HG03280 (cell line): ENCODE measurements at regions not wholly inside any gene's neighbourhood (a gene's known extent, or its start where the extent isn't known, plus 50 kb on each side); places are given as distances from the start of the nearest gene placed in this dataset.

ENCODE experiments used
- ATAC-seq: cut with Tn5 transposase; IDR thresholded peaks from one replicate; pipeline ENCODE4 v1.9.1; 2021; ENCODE audit warnings: mild to moderate bottlenecking, moderate library complexity; ENCODE audit not compliant: unreplicated experiment

- no peak for ATAC-seq
These were observed 79.1 kb upstream of the SDK2 start for GRCh38 chr17:73723317-73723716.

DNA sequence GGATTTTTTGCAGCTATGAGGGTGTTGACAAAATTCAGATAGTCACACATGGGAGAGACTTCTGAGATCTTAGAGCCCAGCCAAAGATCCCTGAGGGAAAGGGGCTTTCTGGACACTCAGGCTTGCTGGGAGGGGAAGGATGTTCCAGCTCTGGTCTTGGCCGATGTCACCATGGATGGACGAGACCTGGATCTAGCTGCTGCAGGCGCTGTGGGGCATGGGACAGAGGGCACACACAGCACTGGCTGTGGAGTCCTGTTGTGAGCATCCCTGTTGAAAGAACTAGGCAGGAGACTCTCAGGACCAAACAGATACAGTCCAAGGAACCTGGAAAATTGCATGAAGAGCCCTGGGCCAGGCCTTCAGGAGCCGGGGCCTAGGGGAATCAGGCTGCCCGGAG, 80.1 kb upstream of the SDK2 start:
- ATAC-seq = no peak

- ATAC-seq = no peak
These were observed 80.7 kb upstream of the SDK2 start for GRCh38 chr17:73724990-73725389.

DNA sequence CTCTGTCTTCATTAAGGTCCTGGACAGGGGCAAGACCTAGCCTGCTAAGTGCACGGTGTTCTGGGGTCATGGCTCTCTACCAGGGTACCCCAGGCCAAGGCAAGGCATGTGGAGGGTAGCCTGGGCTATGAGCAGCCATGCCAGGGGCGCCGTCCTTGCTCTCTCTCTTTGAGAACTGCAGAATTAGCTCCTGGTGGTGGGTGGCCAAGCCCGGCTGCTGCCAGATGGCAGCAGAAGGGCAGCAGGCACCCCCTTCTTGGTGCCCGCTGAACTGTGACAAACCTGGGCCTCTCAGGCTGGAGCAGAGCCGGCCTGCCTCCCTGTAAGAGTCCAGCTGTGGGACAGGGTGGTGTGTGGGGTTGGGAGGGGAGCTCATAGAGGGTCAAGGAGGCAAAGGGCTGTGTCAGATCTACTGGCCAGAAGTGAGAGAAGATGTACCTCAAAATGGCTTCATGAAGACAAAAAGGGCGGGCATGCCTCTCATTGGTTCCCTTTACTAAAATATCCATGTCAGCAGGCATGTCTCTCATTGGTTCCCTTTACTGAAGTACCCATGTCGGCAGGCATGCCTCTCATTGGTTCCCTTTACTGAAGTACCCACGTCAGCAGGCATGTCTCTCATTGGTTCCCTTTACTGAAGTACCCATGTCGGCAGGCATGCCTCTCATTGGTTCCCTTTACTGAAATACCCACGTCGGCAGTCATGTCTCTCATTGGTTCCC, 81.7 kb upstream of the SDK2 start:
- ATAC-seq = no peak

DNA sequence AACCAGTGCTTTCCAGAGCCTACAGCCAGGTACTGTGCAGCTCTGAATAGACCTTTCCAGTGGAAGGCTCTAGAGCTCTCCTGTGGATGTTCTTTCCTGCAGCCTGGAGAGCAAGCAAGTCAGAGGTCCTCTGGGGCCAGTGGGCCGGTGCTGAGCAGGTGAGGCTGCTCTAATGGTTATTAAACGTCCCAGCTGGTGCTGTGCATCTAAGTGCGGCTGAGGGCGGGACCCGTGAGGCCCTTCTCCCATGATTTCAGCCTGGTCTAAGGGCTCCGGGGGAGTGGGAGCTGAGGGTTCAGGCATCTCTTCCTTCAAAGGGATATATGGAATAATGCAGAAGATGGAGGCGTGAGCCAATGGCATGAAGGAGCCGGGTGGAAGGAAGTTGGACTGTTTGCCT, 83.7 kb upstream of the SDK2 start:
- no peak for ATAC-seq

DNA sequence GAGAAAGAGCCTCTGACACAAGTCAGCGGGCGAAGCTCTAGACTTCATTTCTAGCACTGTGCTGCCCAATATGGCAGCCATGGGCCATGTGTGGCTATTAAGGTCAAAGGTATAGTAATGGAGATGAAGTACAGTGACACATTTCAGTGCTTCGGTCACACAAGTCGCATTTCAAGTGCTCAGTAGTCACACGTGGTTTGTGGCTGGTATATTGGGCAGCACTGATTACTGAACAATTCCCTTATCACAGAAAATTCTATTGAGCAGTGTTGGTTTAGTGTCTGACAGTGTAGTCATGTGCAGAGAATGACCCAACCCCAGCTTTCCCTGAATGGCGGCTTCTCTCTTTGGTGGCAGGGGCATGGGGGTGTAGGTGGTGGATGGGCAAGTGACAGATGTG, 84.9 kb upstream of the SDK2 start:
- ATAC-seq = no peak

GRCh38 chr17:73731733-73732132, 87.5 kb upstream of the SDK2 start:
- no peak for ATAC-seq

- no peak for ATAC-seq
These were observed 89.3 kb upstream of the SDK2 start for GRCh38 chr17:73733517-73733916.

DNA sequence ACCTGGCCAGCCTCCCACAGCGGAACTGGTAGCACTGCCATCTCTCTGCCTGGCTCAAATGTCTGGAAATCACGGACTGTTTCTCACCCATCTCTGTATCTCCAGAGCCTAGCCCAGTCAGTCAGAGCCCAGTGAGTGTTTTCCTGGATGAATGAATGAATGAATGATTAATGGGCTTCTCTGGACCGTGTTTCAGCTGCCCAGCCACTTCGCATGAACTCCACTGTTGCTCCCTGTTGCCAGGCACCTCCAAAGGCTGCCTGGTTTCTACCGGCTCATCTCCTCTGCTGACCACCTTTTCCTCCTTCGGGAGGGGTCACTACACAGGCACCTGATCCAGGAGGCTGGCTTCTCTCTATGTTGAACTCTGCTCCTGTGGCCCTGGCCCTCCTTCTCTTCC, 91.0 kb upstream of the SDK2 start:
- ATAC-seq = no peak

DNA sequence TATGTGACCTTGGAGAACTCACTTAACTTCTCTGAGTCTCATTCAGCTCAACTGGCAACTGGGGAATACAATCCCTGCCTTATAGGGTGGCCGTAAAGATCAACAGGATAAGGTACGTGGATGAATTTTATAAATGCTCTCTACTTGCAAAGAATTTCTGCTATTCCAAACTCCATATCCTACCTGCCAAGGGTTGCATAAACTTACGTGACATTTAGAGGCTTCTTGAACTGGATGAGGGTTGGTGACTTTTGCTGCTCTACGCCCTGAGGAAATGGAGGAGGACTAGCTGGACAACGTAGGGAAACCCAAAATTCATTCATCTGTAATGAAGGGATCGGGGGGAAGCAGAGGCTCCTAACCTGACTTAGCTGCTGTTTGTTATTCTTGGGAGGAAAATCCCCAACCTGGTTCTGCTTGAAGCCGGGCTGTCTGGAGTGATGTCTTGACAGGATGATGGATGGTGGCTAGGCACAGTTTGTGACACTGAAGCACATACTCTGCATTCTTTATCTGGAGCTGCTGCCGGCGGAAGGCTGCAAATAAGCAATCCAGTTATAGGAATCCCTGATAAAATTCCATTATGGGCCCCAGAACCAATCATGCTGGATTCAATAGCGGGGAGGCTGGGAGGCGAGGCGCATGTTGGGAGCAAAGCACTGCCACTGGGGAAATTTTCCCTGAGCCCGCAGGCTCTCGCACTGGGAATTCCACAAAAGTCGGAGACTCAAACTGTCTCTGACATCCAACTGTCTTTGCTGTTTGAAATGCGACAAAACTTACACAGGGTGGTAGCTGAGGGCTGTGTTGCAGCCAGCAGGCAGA, 94.7 kb upstream of the SDK2 start:
- no peak for ATAC-seq

GRCh38 chr17:73740370-73740769, 96.1 kb upstream of the SDK2 start:
- ATAC-seq = no peak

DNA sequence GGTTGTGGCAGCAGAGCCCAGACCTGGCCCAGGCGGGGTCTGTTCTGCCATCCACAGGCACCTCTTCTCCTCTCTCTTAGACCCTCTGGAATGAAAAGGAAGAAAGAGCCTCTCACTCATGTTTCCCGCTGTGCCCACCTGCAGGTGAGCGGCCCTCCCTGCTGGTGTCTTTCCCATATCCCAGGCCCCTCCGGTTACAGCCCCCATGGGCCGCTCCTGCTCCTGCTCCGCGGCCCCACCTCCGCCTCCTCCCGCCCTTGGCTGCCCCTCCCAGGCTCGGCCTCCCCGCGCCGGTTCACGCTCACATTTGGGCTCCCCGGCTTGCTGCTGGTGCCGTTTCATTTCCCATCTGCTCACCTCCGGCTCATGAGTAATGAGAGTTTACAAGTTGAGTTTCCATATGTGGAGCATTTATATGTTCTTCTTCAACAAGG, 98.7 kb upstream of the SDK2 start:
- no peak for ATAC-seq

DNA sequence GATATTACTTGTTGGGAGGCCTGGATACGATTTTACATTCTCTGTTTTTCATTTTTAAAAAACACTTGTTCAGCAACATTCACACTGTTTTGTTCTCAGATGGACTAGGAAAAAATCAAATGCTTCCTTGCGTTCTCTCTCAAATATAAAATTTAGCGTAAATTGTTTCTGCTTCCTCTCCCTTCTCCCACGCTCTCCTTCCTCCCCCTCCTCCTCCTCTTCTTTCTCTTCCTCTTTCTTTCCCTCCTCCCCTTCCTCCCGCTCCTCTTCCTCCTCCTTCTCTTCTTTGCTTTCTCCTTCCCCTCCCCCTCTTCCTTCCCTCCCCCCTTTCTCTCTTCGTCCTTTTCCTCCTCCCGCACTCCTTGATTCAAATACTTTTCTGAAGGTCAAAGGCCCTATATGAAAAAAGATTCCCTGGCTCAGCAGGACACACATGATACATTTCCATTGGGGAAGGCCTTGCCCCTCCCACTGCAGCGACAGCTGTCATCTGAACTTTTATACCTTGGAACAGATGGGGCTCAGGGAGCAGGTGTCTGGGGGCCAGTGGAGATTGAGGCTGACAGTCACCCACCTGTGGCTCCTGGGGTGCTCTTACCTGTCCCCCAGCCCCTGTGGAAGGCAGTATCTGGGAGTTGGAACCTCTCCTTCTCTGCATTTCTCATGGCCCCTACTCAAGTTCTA, 99.4 kb upstream of the SDK2 start:
- ATAC-seq = no peak

GRCh38 chr17:73744411-73744810, 100.2 kb upstream of the SDK2 start:
- no peak for ATAC-seq

DNA sequence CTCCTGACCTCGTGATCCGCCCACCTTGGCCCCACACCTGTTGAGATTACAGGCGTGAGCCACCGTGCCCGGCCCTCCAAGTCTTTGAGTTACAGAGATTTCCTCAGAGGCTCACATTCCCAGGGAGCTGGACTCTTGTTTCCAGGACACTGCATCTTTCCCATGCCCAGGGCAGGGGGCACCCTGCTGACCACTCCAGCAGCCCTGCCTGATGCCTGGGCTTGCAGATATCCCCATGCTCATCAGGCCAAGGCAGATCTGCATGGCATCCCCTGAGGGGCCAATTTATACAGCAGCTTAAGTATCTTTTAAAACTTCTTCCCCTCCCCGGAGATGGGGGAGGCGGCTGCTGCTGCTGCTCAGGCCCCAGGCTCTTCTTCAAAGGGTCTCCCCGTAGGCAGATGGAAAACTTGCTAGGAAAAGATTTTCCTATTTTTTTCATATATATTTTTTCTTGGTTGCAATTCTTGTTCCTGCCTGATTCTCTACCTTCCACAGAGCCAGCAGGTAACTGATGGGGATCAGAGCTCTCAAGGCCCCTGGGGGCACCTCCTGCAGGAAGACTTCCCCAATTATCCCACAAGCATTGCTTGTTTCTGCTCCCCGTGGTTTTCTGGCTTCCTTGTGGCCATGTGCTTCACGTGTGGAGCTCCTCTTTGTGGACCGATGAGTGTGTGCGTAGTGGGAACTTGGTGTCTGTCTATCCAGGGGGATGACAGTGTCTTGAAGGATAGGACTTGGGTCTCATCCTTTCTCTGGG, 102.2 kb upstream of the SDK2 start:
- ATAC-seq = no peak

GRCh38 chr17:73747221-73748002, 103.2 kb upstream of the SDK2 start:
- ATAC-seq = no peak

DNA sequence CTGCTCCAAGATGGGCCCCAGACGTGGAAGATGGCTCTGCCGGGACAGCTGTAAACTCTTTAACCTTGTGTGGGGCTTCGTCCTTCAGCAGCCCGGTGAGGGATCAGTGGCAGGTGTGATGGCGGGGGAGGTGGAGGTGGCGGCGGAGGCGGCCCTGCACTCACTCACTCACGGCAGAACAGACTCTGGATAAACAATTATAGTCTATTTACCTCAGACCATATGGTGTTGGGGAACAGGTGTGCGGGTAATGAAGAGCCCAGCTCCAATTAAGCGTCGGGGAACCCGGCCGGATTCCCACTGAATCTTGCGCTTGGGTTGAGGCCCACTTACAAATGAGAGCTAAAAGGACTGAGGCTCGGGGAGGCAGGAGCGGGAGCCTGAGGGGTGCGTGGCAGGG, 104.3 kb upstream of the SDK2 start:
- ATAC-seq = no peak

DNA sequence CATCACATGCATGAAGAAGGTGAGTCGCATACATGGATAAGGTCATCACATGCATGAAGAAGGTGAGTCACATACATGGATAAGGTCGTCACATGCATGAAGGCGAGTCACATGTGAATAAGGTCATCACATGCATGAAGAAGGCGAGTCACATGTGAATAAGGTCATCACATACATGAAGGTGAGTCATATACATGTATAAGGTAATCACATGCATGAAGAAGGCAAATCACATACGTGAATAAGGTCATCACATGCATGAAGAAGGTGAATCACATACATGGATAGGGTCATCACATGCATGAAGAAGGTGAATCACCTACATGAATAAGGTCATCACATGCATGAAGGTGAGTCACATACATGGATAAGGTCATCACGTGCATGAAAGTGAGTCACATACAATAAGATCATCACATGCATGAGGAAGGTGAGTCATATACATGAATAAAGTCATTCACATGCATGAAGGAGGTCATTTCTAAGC, 105.1 kb upstream of the SDK2 start:
- no peak for ATAC-seq

- ATAC-seq = no peak
These were observed 105.8 kb upstream of the SDK2 start for GRCh38 chr17:73749928-73750605.

DNA sequence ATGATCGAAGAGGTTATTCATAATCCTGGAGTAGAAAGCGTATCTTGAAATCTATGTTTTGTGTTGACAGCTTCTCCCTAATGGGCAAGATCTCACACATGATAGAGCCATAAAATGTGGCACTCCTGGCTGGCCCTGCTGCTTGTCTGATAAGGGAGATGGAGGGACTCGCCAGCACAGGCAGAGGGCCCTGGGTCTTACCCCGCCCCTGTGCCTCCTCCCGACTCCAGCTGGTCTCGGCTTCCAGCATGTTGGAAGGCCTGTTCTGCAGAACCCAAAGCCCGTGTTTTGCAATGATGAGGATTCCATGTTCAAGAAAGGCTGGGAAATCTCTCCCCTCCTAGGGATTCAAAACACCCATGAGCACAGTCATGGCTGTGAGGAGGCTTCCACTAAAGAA, 106.7 kb upstream of the SDK2 start:
- ATAC-seq = no peak
